GM12801 (cell line): ENCODE measurements at regions not wholly inside any gene's neighbourhood (a gene's known extent, or its start where the extent isn't known, plus 50 kb on each side); places are given as distances from the start of the nearest gene placed in this dataset.

Source experiments
- TF ChIP-seq, protein P1 (sequence below): IDR thresholded peaks from one replicate; pipeline ENCODE4 v1.5.1; 2011; ENCODE audit warnings: control low read depth; ENCODE audit not compliant: insufficient read length; ENCODE audit errors: extremely low read depth

DNA sequence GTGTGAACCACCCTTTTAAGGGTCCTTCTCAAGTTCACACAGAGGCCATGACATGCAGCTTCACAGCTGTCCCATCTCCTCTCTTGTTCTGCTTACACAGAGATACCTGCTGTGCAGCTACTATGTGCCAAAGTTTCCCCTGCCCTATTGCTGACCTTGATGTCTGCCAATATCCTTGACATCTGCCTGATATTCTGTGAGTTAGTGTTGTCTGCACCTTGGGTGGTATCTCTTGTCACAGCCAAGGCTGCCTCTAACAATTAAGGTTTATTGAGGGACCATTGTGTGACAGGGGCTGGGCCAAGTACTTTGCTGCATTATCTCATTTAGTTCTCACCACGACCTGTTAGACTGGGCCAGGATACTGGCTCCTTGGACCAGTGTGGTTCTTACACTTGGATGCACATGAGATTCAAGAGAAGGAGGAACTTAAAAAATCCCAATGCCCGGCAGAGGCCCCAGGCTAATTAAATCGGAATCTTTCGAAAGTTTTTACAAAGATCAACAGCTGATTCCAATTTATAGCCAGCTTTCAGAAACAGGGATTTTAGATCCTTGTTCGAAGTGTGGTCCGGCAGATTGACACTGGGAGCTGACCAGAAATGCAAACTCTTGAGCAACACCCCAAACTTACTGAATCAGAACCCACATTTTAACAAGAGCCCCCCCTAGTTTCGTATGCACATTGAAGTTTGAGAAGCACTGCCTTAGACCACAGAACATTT, 178.6 kb downstream of the SATB1 start:
- TF ChIP-seq, protein P1, sequence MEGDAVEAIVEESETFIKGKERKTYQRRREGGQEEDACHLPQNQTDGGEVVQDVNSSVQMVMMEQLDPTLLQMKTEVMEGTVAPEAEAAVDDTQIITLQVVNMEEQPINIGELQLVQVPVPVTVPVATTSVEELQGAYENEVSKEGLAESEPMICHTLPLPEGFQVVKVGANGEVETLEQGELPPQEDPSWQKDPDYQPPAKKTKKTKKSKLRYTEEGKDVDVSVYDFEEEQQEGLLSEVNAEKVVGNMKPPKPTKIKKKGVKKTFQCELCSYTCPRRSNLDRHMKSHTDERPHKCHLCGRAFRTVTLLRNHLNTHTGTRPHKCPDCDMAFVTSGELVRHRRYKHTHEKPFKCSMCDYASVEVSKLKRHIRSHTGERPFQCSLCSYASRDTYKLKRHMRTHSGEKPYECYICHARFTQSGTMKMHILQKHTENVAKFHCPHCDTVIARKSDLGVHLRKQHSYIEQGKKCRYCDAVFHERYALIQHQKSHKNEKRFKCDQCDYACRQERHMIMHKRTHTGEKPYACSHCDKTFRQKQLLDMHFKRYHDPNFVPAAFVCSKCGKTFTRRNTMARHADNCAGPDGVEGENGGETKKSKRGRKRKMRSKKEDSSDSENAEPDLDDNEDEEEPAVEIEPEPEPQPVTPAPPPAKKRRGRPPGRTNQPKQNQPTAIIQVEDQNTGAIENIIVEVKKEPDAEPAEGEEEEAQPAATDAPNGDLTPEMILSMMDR, result no peak

DNA sequence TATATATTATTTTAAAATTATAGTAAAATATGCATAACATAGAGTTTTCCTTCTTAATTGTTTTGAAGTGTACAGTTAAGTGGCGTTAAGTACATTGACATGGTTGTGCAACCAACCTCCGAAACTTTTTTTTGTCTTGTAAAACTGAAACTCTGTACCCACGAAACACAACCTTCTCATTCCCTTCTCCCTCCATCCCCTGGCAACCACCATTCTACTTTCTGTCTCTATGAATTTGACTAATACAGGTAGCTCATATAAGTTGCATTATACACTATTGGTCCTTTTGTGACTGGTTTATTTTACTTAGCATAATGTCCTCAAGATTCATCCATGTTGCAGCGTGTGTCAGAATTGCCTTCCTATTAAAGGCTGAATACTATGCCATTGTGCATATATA, 179.4 kb downstream of the SATB1 start:
- TF ChIP-seq, protein P1, result no peak

DNA sequence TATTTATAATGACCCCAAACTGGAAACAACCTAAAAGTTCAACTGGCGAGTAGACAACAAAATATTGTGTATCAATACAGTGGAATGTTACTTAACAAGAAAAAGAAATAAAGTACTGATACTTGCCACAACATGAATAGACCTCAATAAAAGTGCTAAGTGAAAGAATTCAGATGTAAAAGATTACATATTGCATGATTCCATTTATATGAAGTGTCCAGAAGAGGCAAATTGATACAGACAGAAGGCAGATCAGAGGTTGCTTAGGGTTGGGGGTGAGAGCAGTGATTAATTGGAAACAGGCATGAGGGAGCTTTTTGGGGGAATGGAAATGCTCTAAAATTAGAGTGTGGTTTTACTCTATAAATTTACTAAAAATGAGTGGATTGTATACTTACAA, 183.3 kb downstream of the SATB1 start:
- TF ChIP-seq, protein P1, result no peak

DNA sequence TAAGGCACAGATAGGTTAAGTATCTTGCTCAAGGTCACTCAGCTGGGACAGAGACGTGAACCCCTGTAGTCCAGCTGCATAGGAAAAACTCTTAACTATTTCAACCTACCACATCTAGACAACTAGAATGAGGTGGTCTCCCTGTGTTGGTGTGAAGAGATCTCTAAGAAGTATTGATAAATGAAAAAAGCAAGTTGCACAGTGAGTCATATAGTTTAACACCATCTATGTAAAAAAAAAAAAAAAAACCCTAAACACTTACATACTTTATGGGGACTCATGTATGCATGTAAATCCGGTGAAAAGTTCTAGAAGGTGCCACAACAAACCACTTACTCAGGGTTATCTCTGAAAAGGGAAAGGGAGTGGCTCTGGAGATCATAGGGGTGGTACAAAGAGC, 185.5 kb downstream of the SATB1 start:
- TF ChIP-seq, protein P1, result no peak

DNA sequence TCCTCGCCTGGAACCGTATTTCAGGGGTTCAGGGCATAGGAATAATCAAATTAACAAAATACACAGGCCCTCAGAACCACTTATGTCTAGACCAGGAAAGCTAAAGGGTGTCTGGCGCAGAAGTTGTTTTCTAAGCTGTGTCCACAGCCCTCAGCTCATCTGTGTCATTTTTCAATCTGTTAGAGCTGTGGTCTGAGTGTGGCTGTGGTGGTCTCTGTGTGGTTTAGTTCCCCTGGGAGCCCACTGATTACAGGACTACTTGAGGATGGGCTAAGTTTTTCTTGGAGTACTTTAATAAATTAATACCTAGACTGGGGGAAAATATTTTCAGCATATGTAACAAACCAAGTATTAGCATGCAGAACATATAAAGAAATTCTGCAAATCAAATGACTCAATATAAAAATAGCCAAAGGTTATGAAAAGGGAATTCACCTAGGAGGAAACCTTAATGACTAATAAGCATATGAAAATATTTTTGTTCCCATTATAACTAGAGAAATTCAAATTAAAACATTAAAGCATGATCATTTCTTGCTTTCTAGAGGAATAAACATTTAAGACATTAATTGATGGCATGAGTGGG, 186.3 kb downstream of the SATB1 start:
- TF ChIP-seq, protein P1, result no peak

DNA sequence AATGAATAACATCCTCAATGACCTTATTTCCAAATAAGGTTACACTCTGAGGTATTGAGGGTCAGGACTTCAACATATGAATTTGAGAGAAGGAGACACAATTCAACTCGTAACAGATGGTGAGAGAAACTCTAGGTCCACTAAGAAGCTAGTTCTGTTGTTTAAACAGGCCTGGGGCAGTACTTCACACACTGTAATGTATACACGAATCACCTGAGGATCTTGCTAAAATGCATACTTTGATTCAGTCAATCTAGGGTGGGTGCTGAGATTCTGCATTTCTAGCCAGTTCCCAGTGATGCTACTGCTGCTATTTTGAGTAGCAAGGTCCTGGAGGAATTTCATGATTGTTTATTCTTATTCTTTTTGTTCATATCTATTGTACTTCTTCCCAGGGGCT, 186.8 kb downstream of the SATB1 start:
- TF ChIP-seq, protein P1, result no peak

DNA sequence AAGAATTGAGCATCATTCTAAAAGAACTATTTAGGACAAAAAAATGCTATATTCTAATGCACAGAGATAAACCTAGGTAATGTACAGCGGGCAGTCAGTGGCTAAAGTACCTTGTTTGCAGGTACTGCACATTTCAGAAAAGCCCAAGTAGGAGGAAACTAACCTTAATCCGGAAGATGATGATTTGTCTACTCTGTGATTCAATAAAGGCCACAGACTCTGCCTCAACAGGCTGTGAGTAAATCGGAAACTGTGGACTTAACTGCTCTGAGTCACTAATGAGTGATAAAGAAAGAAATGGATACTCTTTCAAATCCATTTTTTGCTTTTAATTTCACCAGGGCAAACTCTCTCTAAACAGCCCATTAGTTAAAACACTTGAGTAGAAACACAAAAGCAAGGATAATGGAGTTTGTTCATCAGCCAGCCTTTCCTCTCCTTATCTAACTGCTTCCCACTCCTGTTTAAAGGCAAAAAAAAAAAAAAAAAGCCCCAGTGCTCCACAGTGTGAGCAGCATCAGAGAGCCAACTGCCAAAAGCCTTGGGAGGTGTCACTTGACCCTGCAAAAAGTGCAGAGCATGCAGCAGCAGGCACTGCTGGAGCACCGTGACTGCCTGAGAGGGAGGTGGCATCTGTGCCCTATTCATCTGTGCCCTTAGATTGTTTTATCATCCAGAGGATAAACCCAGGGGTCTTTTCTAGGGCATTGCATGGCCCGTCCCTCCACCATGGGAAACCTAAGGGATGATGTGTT, 187.7 kb downstream of the SATB1 start:
- TF ChIP-seq, protein P1, result no peak
